Progenitor cell of endocrine pancreas (in vitro differentiated cells): ENCODE measurements at regions not wholly inside any gene's neighbourhood (a gene's known extent, or its start where the extent isn't known, plus 50 kb on each side); places are given as distances from the start of the nearest gene placed in this dataset.

Experiments used
- DNase-seq: peaks from one replicate; pipeline ENCODE4 v3.0.0; 2021; ENCODE audit warnings: low spot score; ENCODE audit not compliant: unreplicated experiment
- H3K27ac Mint-ChIP-seq: 2 replicates; pipeline ENCODE4 v1.8.0; 2021; ENCODE audit warnings: mild to moderate bottlenecking, moderate library complexity, mixed read lengths
- H3K27me3 Mint-ChIP-seq: 2 replicates; pipeline ENCODE4 v1.8.0; 2021; ENCODE audit warnings: mixed read lengths
- H3K36me3 Mint-ChIP-seq: 2 replicates; pipeline ENCODE4 v1.8.0; 2022; ENCODE audit warnings: mixed read lengths; ENCODE audit not compliant: insufficient read depth
- H3K4me1 Mint-ChIP-seq: 2 replicates; pipeline ENCODE4 v1.8.0; 2021; ENCODE audit warnings: low read depth, mixed read lengths
- H3K4me3 Mint-ChIP-seq: 2 replicates; pipeline ENCODE4 v1.8.0; 2021; ENCODE audit warnings: low read depth, mild to moderate bottlenecking, moderate library complexity, mixed read lengths
- H3K9me3 Mint-ChIP-seq: 2 replicates; pipeline ENCODE4 v1.8.0; 2021; ENCODE audit warnings: low read depth, mixed read lengths
- CTCF ChIP-seq: fragments of 200-600 bp; sonication (generic); IDR thresholded peaks from one replicate; pipeline ENCODE4 v1.5.0; 2021; ENCODE audit warnings: antibody characterized with exemption, mild to moderate bottlenecking; ENCODE audit not compliant: unreplicated experiment

GRCh38 chr7:97460433-97460832 lies 271.5 kb upstream of the TAC1 start:
- Mint-ChIP-seq H3K4me3 (no peak overlapping the region), H3K36me3 (no peaks in the 10 kb centered on the region), H3K9me3 (peaks cover 11% of the 10 kb centered on the region), H3K27me3 (no peaks in the 10 kb centered on the region), H3K4me1 (no peaks in the 10 kb centered on the region), H3K27ac (no peak overlapping the region)
- TF ChIP-seq CTCF: no peak
- no peak for DNase-seq

- Mint-ChIP-seq H3K36me3 (no peaks in the 10 kb centered on the region), H3K9me3 (peaks cover 11% of the 10 kb centered on the region), H3K27ac (no peak overlapping the region), H3K4me1 (no peaks in the 10 kb centered on the region), H3K27me3 (no peaks in the 10 kb centered on the region), H3K4me3 (no peak overlapping the region)
- no peak for DNase-seq
- TF ChIP-seq CTCF: no peak
Measured at GRCh38 chr7:97461596-97461995, 270.3 kb upstream of the TAC1 start.

- H3K36me3 Mint-ChIP-seq: no peaks in the 10 kb centered on the region
- H3K9me3 Mint-ChIP-seq: peaks cover 5% of the 10 kb centered on the region
- DNase-seq: no peak
- no peak for TF ChIP-seq CTCF
- no peaks in the 10 kb centered on the region for H3K27me3 Mint-ChIP-seq
- H3K27ac Mint-ChIP-seq: no peak overlapping the region
- H3K4me1 Mint-ChIP-seq: peaks cover 7% of the 10 kb centered on the region
- H3K4me3 Mint-ChIP-seq: no peak overlapping the region
Measured at GRCh38 chr7:97466071-97466470, 265.8 kb upstream of the TAC1 start.

- no peak for DNase-seq
- Mint-ChIP-seq H3K4me1 (peaks cover 7% of the 10 kb centered on the region), H3K36me3 (no peaks in the 10 kb centered on the region), H3K4me3 (no peak overlapping the region), H3K27ac (no peak overlapping the region), H3K27me3 (no peaks in the 10 kb centered on the region), H3K9me3 (no peaks in the 10 kb centered on the region)
- TF ChIP-seq CTCF: no peak
Measured at GRCh38 chr7:97466999-97467740, 264.7 kb upstream of the TAC1 start.

- Mint-ChIP-seq H3K27me3 (no peaks in the 10 kb centered on the region), H3K36me3 (no peaks in the 10 kb centered on the region), H3K4me3 (no peak overlapping the region), H3K27ac (no peak overlapping the region), H3K9me3 (no peaks in the 10 kb centered on the region), H3K4me1 (peaks cover 15% of the 10 kb centered on the region)
- no peak for TF ChIP-seq CTCF
- no peak for DNase-seq
Measured at GRCh38 chr7:97468493-97468892, 263.4 kb upstream of the TAC1 start.
